MM.1S (cell line): ENCODE measurements at regions not wholly inside any gene's neighbourhood (a gene's known extent, or its start where the extent isn't known, plus 50 kb on each side); places are given as distances from the start of the nearest gene placed in this dataset.
A peak's percentile ranks its signal among the peaks of the same experiment; 100 is the strongest.

Experiments
- DNase-seq: peaks from one replicate; pipeline ENCODE4 v3.0.0-alpha.2; 2015
- H2AFZ ChIP-seq: fragments of 300-600 bp; sonication (generic); 2 replicates; pipeline ENCODE4 v1.6.0; 2016; ENCODE audit warnings: antibody characterized with exemption, low read length
- H3F3A ChIP-seq: fragments of 300-600 bp; sonication (generic); 2 replicates; pipeline ENCODE4 v1.6.1; 2016; ENCODE audit warnings: mild to moderate bottlenecking, antibody characterized with exemption, low read length, moderate library complexity, mixed read lengths; ENCODE audit not compliant: insufficient read depth
- H3K27ac ChIP-seq: fragments of 300-600 bp; sonication (generic); 2 replicates; pipeline ENCODE4 v1.5.1; 2016; ENCODE audit warnings: mild to moderate bottlenecking, low read length
- H3K27me3 ChIP-seq: fragments of 300-600 bp; sonication (generic); replicated peaks from 2 replicates; pipeline ENCODE4 v1.6.0; 2016; ENCODE audit warnings: low read length; ENCODE audit not compliant: insufficient read depth
- H3K36me3 ChIP-seq: fragments of 300-600 bp; sonication (generic); replicated peaks from 2 replicates; pipeline ENCODE4 v1.6.1; 2016; ENCODE audit warnings: mild to moderate bottlenecking, low read length, mixed read lengths; ENCODE audit not compliant: insufficient read depth
- H3K4me1 ChIP-seq: fragments of 300-600 bp; sonication (generic); 2 replicates; pipeline ENCODE4 v1.6.1; 2016; ENCODE audit warnings: low read length, mixed read lengths
- H3K4me2 ChIP-seq: fragments of 300-600 bp; sonication (generic); 2 replicates; pipeline ENCODE4 v1.6.0; 2016; ENCODE audit warnings: low read depth, low read length
- H3K4me3 ChIP-seq: fragments of 300-600 bp; sonication (generic); 2 replicates; pipeline ENCODE4 v1.5.1; 2016; ENCODE audit warnings: low read length, mixed read lengths
- H3K79me2 ChIP-seq: fragments of 300-600 bp; sonication (generic); 2 replicates; pipeline ENCODE4 v1.6.1; 2016; ENCODE audit warnings: mixed run types, low read length, mixed read lengths
- H3K9ac ChIP-seq: fragments of 300-600 bp; sonication (generic); 2 replicates; pipeline ENCODE4 v1.6.1; 2016; ENCODE audit warnings: low read length, mixed read lengths
- H3K9me2 ChIP-seq: fragments of 300-600 bp; sonication (generic); replicated peaks from 2 replicates; pipeline ENCODE4 v1.6.1; 2016; ENCODE audit warnings: mild to moderate bottlenecking, low read length, mixed read lengths; ENCODE audit not compliant: insufficient read depth
- H3K9me3 ChIP-seq: fragments of 300-600 bp; sonication (generic); replicated peaks from 2 replicates; pipeline ENCODE4 v1.6.1; 2016; ENCODE audit warnings: mild to moderate bottlenecking, low read length, mixed read lengths; ENCODE audit not compliant: insufficient read depth
- H4K20me1 ChIP-seq: fragments of 300-600 bp; sonication (generic); 2 replicates; pipeline ENCODE4 v1.6.1; 2016; ENCODE audit warnings: mild to moderate bottlenecking, low read length, moderate library complexity, mixed read lengths; ENCODE audit not compliant: insufficient read depth
- CTCF ChIP-seq: fragments of 300-600 bp; sonication (generic); IDR thresholded peaks from 2 replicates; pipeline ENCODE4 v1.5.1; 2016; ENCODE audit warnings: antibody characterized with exemption, low read length, mixed read lengths
- EZH2 ChIP-seq: fragments of 300-600 bp; sonication (generic); optimal IDR thresholded peaks from 2 replicates; pipeline ENCODE3; 2017; ENCODE audit warnings: low read depth, mild to moderate bottlenecking, antibody characterized with exemption, low read length, mixed read lengths
- EZH2phosphoT487 ChIP-seq: fragments of 300-600 bp; sonication (generic); IDR thresholded peaks from 2 replicates; pipeline ENCODE4 v1.6.1; 2018; ENCODE audit warnings: antibody characterized with exemption, low read length

GRCh38 chr18:28831476-28831875 lies 654.5 kb upstream of the CDH2 start:
- Histone ChIP-seq H3F3A (peaks cover 6% of the 10 kb centered on the region; the same call in 1 of the 2 replicates), H3K79me2 (no peaks in the 10 kb centered on the region), H3K27ac (no peak overlapping the region), H2AFZ (no peak overlapping the region), H3K9ac (no peak overlapping the region), H3K4me1 (0 out of 2 replicates have a peak, but pooled peaks cover 5% of the 10 kb centered on the region), H3K4me3 (no peak overlapping the region), H3K9me3 (no peaks in the 10 kb centered on the region), H3K9me2 (no peaks in the 10 kb centered on the region), H3K4me2 (no peak overlapping the region; the same call in 1 of the 2 replicates), H3K36me3 (no peaks in the 10 kb centered on the region), H3K27me3 (no peaks in the 10 kb centered on the region), H4K20me1 (no peaks in the 10 kb centered on the region)
- DNase-seq = peak; percentile 21
- TF ChIP-seq CTCF = no peak
- no peak for TF ChIP-seq EZH2phosphoT487
- no peak for TF ChIP-seq EZH2

- H3K4me2 ChIP-seq = no peak overlapping the region
- no peaks in the 10 kb centered on the region for H3K9me2 ChIP-seq
- no peak overlapping the region for H3K27ac ChIP-seq
- no peak overlapping the region for H2AFZ ChIP-seq
- DNase-seq = no peak
- peaks cover under 1% of the 10 kb centered on the region; the same call in 1 of the 2 replicates for H3F3A ChIP-seq
- no peaks in the 10 kb centered on the region for H3K27me3 ChIP-seq
- H3K9ac ChIP-seq = no peak overlapping the region
- H3K36me3 ChIP-seq = no peaks in the 10 kb centered on the region
- no peaks in the 10 kb centered on the region for H3K9me3 ChIP-seq
- no peaks in the 10 kb centered on the region for H3K79me2 ChIP-seq
- no peak for TF ChIP-seq EZH2phosphoT487
- no peak for TF ChIP-seq EZH2
- no peak for TF ChIP-seq CTCF
- no peaks in the 10 kb centered on the region for H4K20me1 ChIP-seq
- H3K4me3 ChIP-seq = no peak overlapping the region
- H3K4me1 ChIP-seq = peaks cover 19% of the 10 kb centered on the region
Measured at GRCh38 chr18:28826107-28826506, 649.2 kb upstream of the CDH2 start.

- Histone ChIP-seq H3F3A (no peaks in the 10 kb centered on the region), H3K4me1 (peaks cover 18% of the 10 kb centered on the region), H3K36me3 (no peaks in the 10 kb centered on the region), H3K27me3 (no peaks in the 10 kb centered on the region), H3K4me3 (no peak overlapping the region), H3K79me2 (no peaks in the 10 kb centered on the region), H2AFZ (no peak overlapping the region), H3K4me2 (peak overlapping the region; percentile 21; the same call in 1 of the 2 replicates), H3K9me3 (no peaks in the 10 kb centered on the region), H4K20me1 (no peaks in the 10 kb centered on the region), H3K9me2 (no peaks in the 10 kb centered on the region), H3K27ac (peak overlapping the region; percentile 9; the same call in 1 of the 2 replicates), H3K9ac (no peak overlapping the region)
- TF ChIP-seq CTCF (no peak), EZH2phosphoT487 (no peak), EZH2 (no peak)
- peak; percentile 72 for DNase-seq
Measured at GRCh38 chr18:28824183-28824574, 647.2 kb upstream of the CDH2 start.
